Vagina (tissue), 2 donors: ENCODE measurements at regions not wholly inside any gene's neighbourhood (a gene's known extent, or its start where the extent isn't known, plus 50 kb on each side); places are given as distances from the start of the nearest gene placed in this dataset.

Experiments used
- CTCF ChIP-seq, 3 experiments: fragments of 450-650 bp in 2 of 3; fragments of 200-600 bp in 1 of 3; sonication (generic) in 1 of 3; IDR thresholded peaks; one replicate each; pipeline ENCODE4 v1.5.1; 2017 to 2019; ENCODE audit warnings: antibody characterized with exemption in 3 of 3, mild to moderate bottlenecking in 2 of 3, moderate library complexity in 2 of 3
- POLR2A ChIP-seq, 2 donors: fragments of 450-650 bp; IDR thresholded peaks; one replicate each; pipeline ENCODE4 v1.6.1; 2017; ENCODE audit warnings: antibody characterized with exemption in 2 of 2, mild to moderate bottlenecking in 2 of 2, moderate library complexity in 2 of 2
- POLR2AphosphoS5 ChIP-seq, 2 donors: sonication (generic); formaldehyde crosslinking; IDR thresholded peaks; one replicate each; pipeline ENCODE4 v1.9.0; 2017; ENCODE audit warnings: antibody characterized with exemption in 2 of 2, mild to moderate bottlenecking in 2 of 2, low read depth in 1 of 2; ENCODE audit not compliant: insufficient read depth in 1 of 2

- TF ChIP-seq CTCF (IDR thresholded peaks at IDR 0.05), result no peak
- no peak for TF ChIP-seq POLR2A (IDR thresholded peaks at IDR 0.05)
- TF ChIP-seq POLR2AphosphoS5 (IDR thresholded peaks at IDR 0.05; ENCODE audit: insufficient read depth in 1 of 2, low read depth in 1 of 2), result no peak
Observed at GRCh38 chr7:125118444-125118843, 188.8 kb upstream of the POT1 start.
